ENCODE measurements at regions not wholly inside any gene's neighbourhood (a gene's known extent, or its start where the extent isn't known, plus 50 kb on each side); places are given as distances from the start of the nearest gene placed in this dataset.

- no peak overlapping the region for H3K9ac ChIP-seq (ENCODE audit: low read depth, low read length, poor library complexity, severe bottlenecking)
- no peaks in the 10 kb centered on the region for H3K36me3 ChIP-seq (ENCODE audit: insufficient read depth, low read length)
- H3K4me1 ChIP-seq (ENCODE audit: insufficient read depth, low read length, poor library complexity, severe bottlenecking): no peaks in the 10 kb centered on the region
- no peaks in the 10 kb centered on the region for H3K27me3 ChIP-seq (ENCODE audit: insufficient read depth, low read length, poor library complexity, severe bottlenecking)
- no peak overlapping the region for H3K4me2 ChIP-seq (ENCODE audit: low read depth, low read length, poor library complexity, severe bottlenecking)
- H4K20me1 ChIP-seq (ENCODE audit: insufficient read depth, low read length, poor library complexity, severe bottlenecking): no peaks in the 10 kb centered on the region
- H3K79me2 ChIP-seq (ENCODE audit: insufficient read depth, low read length): no peaks in the 10 kb centered on the region
- TF ChIP-seq EZH2phosphoT487 (IDR thresholded peaks at IDR 0.05; ENCODE audit: borderline replicate concordance): no peak
- no peak for TF ChIP-seq CTCF (conservative IDR thresholded peaks at IDR 0.05; ENCODE audit: low read length)
- H2AFZ ChIP-seq (ENCODE audit: low read length): no peak overlapping the region
- no peak overlapping the region for H3K4me3 ChIP-seq (ENCODE audit: low read length, poor library complexity, severe bottlenecking)
- H3K9me3 ChIP-seq (ENCODE audit: insufficient read depth, low read depth, low read length): no peaks in the 10 kb centered on the region
- H3F3A ChIP-seq (ENCODE audit: low read depth): no peaks in the 10 kb centered on the region
- no peaks in the 10 kb centered on the region for H3K9me2 ChIP-seq (replicated peaks; ENCODE audit: low read depth, low read length)
Measured at GRCh38 chr13:111469450-111469849, 149.0 kb downstream of the TEX29 start.

GRCh38 chr13:111469916-111470506 lies 149.6 kb downstream of the TEX29 start:
- no peak overlapping the region for H3K4me3 ChIP-seq (ENCODE audit: low read length, poor library complexity, severe bottlenecking)
- H3K79me2 ChIP-seq (ENCODE audit: insufficient read depth, low read length): no peaks in the 10 kb centered on the region
- TF ChIP-seq EZH2phosphoT487 (IDR thresholded peaks at IDR 0.05; ENCODE audit: borderline replicate concordance): no peak
- H3K9me2 ChIP-seq (replicated peaks; ENCODE audit: low read depth, low read length): no peaks in the 10 kb centered on the region
- no peak overlapping the region for H3K4me2 ChIP-seq (ENCODE audit: low read depth, low read length, poor library complexity, severe bottlenecking)
- H3K9me3 ChIP-seq (ENCODE audit: insufficient read depth, low read depth, low read length): no peaks in the 10 kb centered on the region
- H3K36me3 ChIP-seq (ENCODE audit: insufficient read depth, low read length): no peaks in the 10 kb centered on the region
- H2AFZ ChIP-seq (ENCODE audit: low read length): no peak overlapping the region
- no peaks in the 10 kb centered on the region for H4K20me1 ChIP-seq (ENCODE audit: insufficient read depth, low read length, poor library complexity, severe bottlenecking)
- no peaks in the 10 kb centered on the region for H3K27me3 ChIP-seq (ENCODE audit: insufficient read depth, low read length, poor library complexity, severe bottlenecking)
- no peak overlapping the region for H3K9ac ChIP-seq (ENCODE audit: low read depth, low read length, poor library complexity, severe bottlenecking)
- H3F3A ChIP-seq (ENCODE audit: low read depth): no peaks in the 10 kb centered on the region
- no peaks in the 10 kb centered on the region for H3K4me1 ChIP-seq (ENCODE audit: insufficient read depth, low read length, poor library complexity, severe bottlenecking)

- no peak overlapping the region for H3K4me2 ChIP-seq (ENCODE audit: low read depth, low read length, poor library complexity, severe bottlenecking)
Measured at GRCh38 chr13:111470933-111471332, 150.5 kb downstream of the TEX29 start.

More at GRCh38 chr13:111470933-111471332, 150.5 kb downstream of the TEX29 start:
- Histone ChIP-seq H3K9ac (ENCODE audit: low read depth, low read length, poor library complexity, severe bottlenecking) (no peak overlapping the region), H3K4me1 (ENCODE audit: insufficient read depth, low read length, poor library complexity, severe bottlenecking) (no peaks in the 10 kb centered on the region), H3K36me3 (ENCODE audit: insufficient read depth, low read length) (no peaks in the 10 kb centered on the region), H3K9me3 (ENCODE audit: insufficient read depth, low read depth, low read length) (no peaks in the 10 kb centered on the region), H3K79me2 (ENCODE audit: insufficient read depth, low read length) (no peaks in the 10 kb centered on the region), H3K4me3 (ENCODE audit: low read length, poor library complexity, severe bottlenecking) (no peak overlapping the region), H4K20me1 (ENCODE audit: insufficient read depth, low read length, poor library complexity, severe bottlenecking) (no peaks in the 10 kb centered on the region), H3K27me3 (ENCODE audit: insufficient read depth, low read length, poor library complexity, severe bottlenecking) (no peaks in the 10 kb centered on the region), H2AFZ (ENCODE audit: low read length) (no peak overlapping the region), H3F3A (ENCODE audit: low read depth) (no peaks in the 10 kb centered on the region), H3K9me2 (replicated peaks; ENCODE audit: low read depth, low read length) (no peaks in the 10 kb centered on the region)
- no peak for TF ChIP-seq EZH2phosphoT487 (IDR thresholded peaks at IDR 0.05; ENCODE audit: borderline replicate concordance)
- TF ChIP-seq CTCF (conservative IDR thresholded peaks at IDR 0.05; ENCODE audit: low read length): no peak

All from Loucy (cell line).